Effector memory CD4-positive, alpha-beta T cell (primary cell): ENCODE measurements at regions not wholly inside any gene's neighbourhood (a gene's known extent, or its start where the extent isn't known, plus 50 kb on each side); places are given as distances from the start of the nearest gene placed in this dataset.

Experiments used
- DNase-seq, 3 donors: peaks; one replicate each; pipeline ENCODE4 v3.0.0-alpha.2; 2020
- H3K27ac ChIP-seq: 2 replicates; pipeline ENCODE4 v1.7.0; 2013; ENCODE audit warnings: mild to moderate bottlenecking, low read length, moderate library complexity; ENCODE audit not compliant: insufficient read depth, poor library complexity, severe bottlenecking
- H3K27me3 ChIP-seq: replicated peaks from 2 replicates; pipeline ENCODE4 v1.7.0; 2013; ENCODE audit warnings: mild to moderate bottlenecking, low read length; ENCODE audit not compliant: insufficient read depth, control insufficient read depth, poor library complexity, severe bottlenecking
- H3K36me3 ChIP-seq: 2 replicates; pipeline ENCODE4 v1.7.0; 2013; ENCODE audit warnings: mild to moderate bottlenecking, low read length, moderate library complexity; ENCODE audit not compliant: control insufficient read depth, insufficient read depth
- H3K4me1 ChIP-seq: 2 replicates; pipeline ENCODE4 v1.7.0; 2013; ENCODE audit warnings: low read length, mild to moderate bottlenecking; ENCODE audit not compliant: control insufficient read depth, insufficient read depth, poor library complexity, severe bottlenecking
- H3K4me3 ChIP-seq: 2 replicates; pipeline ENCODE4 v1.7.0; 2013; ENCODE audit warnings: low read length, low read depth, mild to moderate bottlenecking; ENCODE audit not compliant: insufficient read depth, poor library complexity, severe bottlenecking
- H3K9me3 ChIP-seq: 2 replicates; pipeline ENCODE4 v1.7.0; 2013; ENCODE audit warnings: mild to moderate bottlenecking, low read length, moderate library complexity; ENCODE audit not compliant: control insufficient read depth

DNA sequence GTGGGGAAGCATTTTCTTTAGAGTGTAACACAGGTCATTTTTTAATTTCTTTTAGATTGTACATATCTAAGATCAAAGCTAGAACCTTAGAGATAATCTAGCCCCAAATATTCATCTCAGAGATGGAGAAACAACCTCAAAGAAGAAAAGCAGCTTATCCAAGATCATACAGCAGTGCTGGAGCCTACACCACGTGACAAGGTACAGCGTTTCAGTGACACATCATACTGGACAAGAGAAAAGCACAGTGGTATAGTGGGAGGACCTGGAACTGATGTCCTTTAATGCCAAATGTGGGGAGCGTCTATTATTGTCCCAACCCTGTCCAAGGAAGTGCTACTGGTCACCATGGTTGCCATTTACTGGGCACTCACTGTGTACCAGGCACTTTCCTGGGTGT, 445.8 kb downstream of the RPS24 start:
- Histone ChIP-seq H3K4me3 (no peak overlapping the region), H3K36me3 (no peaks in the 10 kb centered on the region), H3K27me3 (no peaks in the 10 kb centered on the region), H3K4me1 (no peaks in the 10 kb centered on the region), H3K9me3 (no peaks in the 10 kb centered on the region), H3K27ac (no peak overlapping the region)
- DNase-seq: no peak

DNA sequence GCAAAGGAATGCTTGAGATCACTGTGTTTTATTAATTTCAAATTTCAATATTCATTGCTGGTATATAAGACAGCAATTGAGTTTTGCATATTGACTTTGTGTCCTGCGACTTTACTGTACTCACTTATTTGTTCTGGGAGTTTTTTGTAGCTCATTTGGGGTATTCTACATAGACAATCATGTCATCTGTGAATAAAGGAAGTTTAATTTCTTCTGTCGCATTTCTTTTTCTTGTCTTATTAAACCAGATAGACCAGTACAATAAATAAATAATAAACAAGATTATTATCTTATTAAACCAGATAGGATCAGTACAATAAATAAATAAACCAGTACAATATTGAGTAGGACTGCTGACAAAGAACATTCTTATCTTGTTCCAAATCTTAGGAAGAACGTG, 448.2 kb downstream of the RPS24 start:
- no peaks in the 10 kb centered on the region for H3K4me1 ChIP-seq
- no peak overlapping the region for H3K27ac ChIP-seq
- no peak overlapping the region for H3K4me3 ChIP-seq
- H3K36me3 ChIP-seq: no peaks in the 10 kb centered on the region
- H3K9me3 ChIP-seq: no peaks in the 10 kb centered on the region
- no peak for DNase-seq
- H3K27me3 ChIP-seq: no peaks in the 10 kb centered on the region

DNA sequence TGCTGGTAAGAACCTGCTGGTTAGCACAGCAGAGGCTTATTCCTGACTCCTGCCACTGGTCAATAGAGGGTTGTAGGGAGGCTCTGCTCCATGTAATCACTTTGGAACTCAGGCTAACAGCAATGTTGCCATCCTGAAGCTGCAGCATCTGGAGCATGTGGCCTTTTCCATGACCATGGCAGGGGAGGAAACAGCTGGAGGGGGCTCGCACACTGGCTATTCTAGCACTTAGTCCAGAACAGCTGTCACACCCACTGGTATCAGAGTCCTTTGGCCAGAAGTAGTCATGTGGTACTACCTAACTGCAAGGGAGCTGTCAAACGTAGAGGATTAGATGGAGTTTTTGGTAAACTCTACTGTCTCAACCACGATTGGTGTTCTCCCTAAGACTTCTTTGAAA, 450.0 kb downstream of the RPS24 start:
- H3K9me3 ChIP-seq: no peaks in the 10 kb centered on the region
- no peak for DNase-seq
- H3K27me3 ChIP-seq: no peaks in the 10 kb centered on the region
- H3K36me3 ChIP-seq: no peaks in the 10 kb centered on the region
- no peak overlapping the region for H3K27ac ChIP-seq
- H3K4me3 ChIP-seq: no peak overlapping the region
- no peaks in the 10 kb centered on the region for H3K4me1 ChIP-seq

DNA sequence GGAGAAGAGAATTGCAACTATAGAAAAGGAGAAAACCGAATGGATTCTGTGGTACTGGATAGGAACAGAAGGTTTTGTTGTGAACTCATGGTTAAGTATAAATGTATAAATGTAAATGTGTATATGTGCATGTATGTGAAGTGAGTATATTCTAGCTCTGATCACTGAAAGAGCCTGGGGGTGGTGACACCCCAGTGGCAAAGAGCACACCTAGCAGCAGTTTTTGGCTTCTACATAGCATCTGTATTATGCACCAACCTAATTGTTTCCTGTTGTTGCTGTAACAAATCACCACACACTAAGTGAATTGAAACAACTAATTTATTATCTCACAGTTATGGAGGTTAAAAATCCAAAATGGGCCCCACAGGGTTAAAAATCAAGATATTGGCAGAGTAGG, 455.4 kb downstream of the RPS24 start:
- no peaks in the 10 kb centered on the region for H3K9me3 ChIP-seq
- H3K4me3 ChIP-seq: no peak overlapping the region
- no peaks in the 10 kb centered on the region for H3K36me3 ChIP-seq
- DNase-seq: no peak
- no peaks in the 10 kb centered on the region for H3K4me1 ChIP-seq
- H3K27me3 ChIP-seq: no peaks in the 10 kb centered on the region
- H3K27ac ChIP-seq: no peak overlapping the region

DNA sequence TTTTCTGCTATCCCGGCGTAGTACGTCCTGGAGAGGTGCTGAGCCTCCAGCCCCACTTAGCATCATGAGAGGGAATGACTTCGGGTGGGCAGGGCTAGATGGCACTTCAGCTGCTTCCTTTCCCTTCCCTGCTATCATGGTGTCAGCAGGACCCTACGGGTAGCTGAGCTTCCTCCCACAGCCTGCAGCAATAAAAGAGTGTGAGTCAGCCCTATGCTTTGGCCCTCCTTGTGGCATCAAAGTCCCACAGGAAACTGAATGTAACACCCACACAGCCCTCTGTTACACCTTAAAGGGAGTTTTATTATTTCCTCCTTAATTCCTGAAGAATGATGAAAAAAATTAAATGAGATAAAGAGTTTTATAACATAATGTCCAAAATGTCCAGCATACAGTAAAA, 458.1 kb downstream of the RPS24 start:
- Histone ChIP-seq H3K36me3 (no peaks in the 10 kb centered on the region), H3K4me3 (no peak overlapping the region), H3K9me3 (no peaks in the 10 kb centered on the region), H3K4me1 (no peaks in the 10 kb centered on the region), H3K27ac (no peak overlapping the region), H3K27me3 (no peaks in the 10 kb centered on the region)
- no peak for DNase-seq

DNA sequence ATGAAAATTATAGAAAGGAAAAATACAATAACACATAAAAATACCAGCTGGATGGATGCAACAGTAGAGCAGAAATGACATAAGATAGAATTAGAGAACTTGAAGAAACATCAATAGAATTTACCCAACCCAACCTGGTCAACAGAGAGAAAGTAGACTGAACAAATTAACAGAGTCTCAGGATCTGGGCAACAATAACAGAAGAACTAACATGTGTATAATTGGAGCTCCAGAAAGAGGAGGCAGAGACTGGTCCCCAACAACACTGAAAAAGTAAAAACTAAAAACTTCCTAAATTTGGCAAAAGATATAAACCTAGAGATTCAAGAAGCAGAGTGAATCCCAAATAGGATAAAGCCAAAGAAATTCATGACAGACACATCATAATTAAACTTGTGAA, 458.8 kb downstream of the RPS24 start:
- Histone ChIP-seq H3K9me3 (no peaks in the 10 kb centered on the region), H3K4me3 (no peak overlapping the region), H3K27me3 (no peaks in the 10 kb centered on the region), H3K4me1 (no peaks in the 10 kb centered on the region), H3K36me3 (no peaks in the 10 kb centered on the region), H3K27ac (no peak overlapping the region)
- no peak for DNase-seq

DNA sequence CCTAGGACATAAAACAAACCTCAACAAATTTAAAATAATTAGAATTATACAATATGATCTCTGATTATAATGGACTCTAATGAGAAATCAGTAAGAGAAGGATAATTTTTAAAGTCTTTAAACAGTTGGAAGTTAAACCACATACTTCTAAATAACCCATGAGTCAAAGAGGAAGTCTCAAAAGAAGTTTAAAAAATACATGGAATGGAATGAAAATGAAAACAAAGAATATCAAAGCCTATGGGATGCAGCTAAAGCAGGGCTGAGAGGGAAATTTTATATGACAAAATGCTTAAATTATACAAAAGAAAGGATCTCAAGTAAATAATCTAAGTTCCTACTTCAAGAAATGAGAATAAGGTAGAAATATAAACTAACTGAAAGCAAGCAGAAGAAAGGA, 460.5 kb downstream of the RPS24 start:
- H3K9me3 ChIP-seq: no peaks in the 10 kb centered on the region
- H3K27me3 ChIP-seq: no peaks in the 10 kb centered on the region
- H3K4me3 ChIP-seq: no peak overlapping the region
- DNase-seq: no peak
- no peak overlapping the region for H3K27ac ChIP-seq
- H3K4me1 ChIP-seq: no peaks in the 10 kb centered on the region
- no peaks in the 10 kb centered on the region for H3K36me3 ChIP-seq

DNA sequence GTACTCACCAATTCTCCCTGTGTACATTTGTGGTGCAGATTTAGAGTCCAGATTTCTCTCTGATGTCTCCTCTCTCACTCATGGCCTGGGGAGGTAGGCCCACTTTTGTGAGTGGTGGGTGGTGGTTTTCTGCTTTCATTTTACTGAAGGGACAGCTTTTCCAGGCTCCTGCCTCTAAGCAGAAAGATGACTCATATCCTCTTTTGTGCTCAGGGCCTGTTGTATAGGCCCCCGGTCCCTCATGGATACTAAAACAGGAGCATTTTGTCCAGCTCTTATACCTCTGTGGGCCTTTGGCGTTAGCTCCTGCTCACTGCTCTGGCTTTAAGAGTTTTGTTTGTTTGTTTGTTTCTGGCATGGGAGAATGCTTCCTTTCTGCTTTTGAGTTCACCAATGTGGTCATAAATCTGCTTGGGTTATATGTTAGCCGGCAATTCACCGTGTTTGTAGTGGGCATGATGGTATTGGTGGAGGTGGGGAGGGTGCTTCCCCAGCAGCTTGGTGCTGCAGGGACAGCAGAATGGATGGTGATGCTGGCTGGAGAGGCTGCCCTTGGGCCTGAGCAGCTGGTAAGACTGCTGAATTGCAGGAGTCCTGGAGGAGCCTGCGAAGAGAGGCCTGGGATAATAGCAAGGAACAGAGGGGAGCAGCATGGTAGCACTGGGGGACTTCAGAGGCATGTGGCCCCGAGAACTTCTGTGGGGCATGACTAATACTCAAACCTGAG, 468.7 kb downstream of the RPS24 start:
- Histone ChIP-seq H3K4me3 (no peak overlapping the region), H3K27ac (no peak overlapping the region), H3K4me1 (no peaks in the 10 kb centered on the region), H3K27me3 (no peaks in the 10 kb centered on the region), H3K9me3 (no peaks in the 10 kb centered on the region), H3K36me3 (no peaks in the 10 kb centered on the region)
- DNase-seq: no peak

DNA sequence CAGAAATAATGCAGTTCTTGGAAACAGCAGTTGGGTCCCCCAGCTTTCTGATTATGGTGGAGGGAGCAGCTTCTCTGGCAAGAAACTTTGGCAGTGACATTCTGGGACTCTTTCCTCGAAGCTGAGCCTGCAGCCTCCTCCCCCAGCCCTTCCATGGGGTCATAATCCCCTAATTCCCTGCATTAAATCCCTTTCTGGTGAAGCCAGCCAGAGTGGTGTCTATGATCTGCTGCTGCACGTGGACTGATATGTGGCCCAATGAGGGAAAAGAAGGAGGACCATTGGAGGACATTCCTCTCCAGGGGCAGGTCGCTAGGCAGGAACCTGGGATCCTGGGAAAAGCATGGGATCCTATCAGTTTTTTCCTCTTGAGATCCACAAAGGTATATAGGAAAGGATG, 470.5 kb downstream of the RPS24 start:
- Histone ChIP-seq H3K9me3 (no peaks in the 10 kb centered on the region), H3K27me3 (no peaks in the 10 kb centered on the region), H3K36me3 (no peaks in the 10 kb centered on the region), H3K4me3 (no peak overlapping the region), H3K4me1 (no peaks in the 10 kb centered on the region), H3K27ac (no peak overlapping the region)
- no peak for DNase-seq

DNA sequence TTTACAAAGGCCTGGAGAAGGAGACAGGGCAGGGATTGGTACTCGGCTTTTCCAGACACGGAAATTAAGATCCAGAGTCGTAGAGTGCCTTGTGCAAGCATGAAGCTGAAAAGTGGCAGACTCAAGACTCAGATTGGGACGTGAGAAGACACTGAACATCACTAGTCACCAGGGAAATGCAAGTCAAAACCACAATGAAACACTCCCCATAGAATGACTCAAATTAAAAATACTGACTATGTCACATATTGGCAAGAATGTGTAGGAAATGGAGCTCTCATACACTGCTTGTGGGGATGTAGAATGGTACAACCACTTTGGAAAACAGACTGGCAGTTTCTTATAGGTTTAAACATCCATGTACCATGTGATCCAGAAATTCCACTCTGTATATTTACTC, 472.0 kb downstream of the RPS24 start:
- no peak for DNase-seq
- H3K27me3 ChIP-seq: no peaks in the 10 kb centered on the region
- H3K9me3 ChIP-seq: no peaks in the 10 kb centered on the region
- no peaks in the 10 kb centered on the region for H3K4me1 ChIP-seq
- no peak overlapping the region for H3K4me3 ChIP-seq
- H3K36me3 ChIP-seq: no peaks in the 10 kb centered on the region
- no peak overlapping the region for H3K27ac ChIP-seq
